SK-N-SH (cell line): ENCODE measurements at regions not wholly inside any gene's neighbourhood (a gene's known extent, or its start where the extent isn't known, plus 50 kb on each side); places are given as distances from the start of the nearest gene placed in this dataset.

Experiments used
- CTCF ChIA-PET: fragments of 300-600, 350-600 bp; formaldehyde crosslinking; extraction: SDS; loops from one replicate; lab custom pipeline; 2021; lab: Yijun Ruan, JAX
- POLR2A ChIA-PET: fragments of 350-600 bp; sonication (Branson Sonifier 250); formaldehyde crosslinking; extraction: SDS; loops from one replicate; lab custom pipeline; 2020; ENCODE audit warnings: antibody characterized with exemption, inconsistent platforms; lab: Yijun Ruan, JAX
- DNase-seq: peaks from one replicate; pipeline ENCODE4 v3.0.0; 2012
- H2AFZ ChIP-seq: fragments of 200-600 bp; sonication (generic); 2 replicates; pipeline ENCODE4 v1.8.1; 2016; ENCODE audit warnings: antibody characterized with exemption, mild to moderate bottlenecking, low read depth
- H3F3A ChIP-seq: fragments of 200-600 bp; sonication (generic); replicated peaks from 2 replicates; pipeline ENCODE3; 2016; ENCODE audit warnings: antibody characterized with exemption, mild to moderate bottlenecking; ENCODE audit not compliant: insufficient read depth
- H3K27ac ChIP-seq, 2 experiments: fragments of 200-500 bp in 1 of 2; fragments of 200-600 bp in 1 of 2; sonication (Bioruptor generic) in 1 of 2; sonication (generic), shearing (Covaris generic) in 1 of 2; 2 replicates each; pipeline versions ENCODE4 v1.5.1 to v1.6.1; 2014 to 2016; ENCODE audit warnings: low read depth in 2 of 2, inconsistent platforms in 1 of 2, low read length in 1 of 2, mild to moderate bottlenecking in 1 of 2, mixed read lengths in 1 of 2
- H3K27me3 ChIP-seq: fragments of 200-600 bp; sonication (generic), shearing (Covaris generic); 2 replicates; pipeline ENCODE4 v1.6.1; 2016; ENCODE audit warnings: mixed run types; ENCODE audit not compliant: insufficient read depth
- H3K36me3 ChIP-seq, 2 experiments: fragments of 200-500 bp in 1 of 2; fragments of 200-600 bp in 1 of 2; sonication (Bioruptor generic) in 1 of 2; sonication (generic) in 1 of 2; replicated peaks in 1 of 2; 2 replicates each; pipeline versions ENCODE3 to v1.5.1; 2014 to 2016; ENCODE audit warnings: low read length in 1 of 2, mild to moderate bottlenecking in 1 of 2; ENCODE audit not compliant: insufficient read depth in 2 of 2, control insufficient read depth in 1 of 2
- H3K4me1 ChIP-seq, 2 experiments: fragments of 200-500 bp in 1 of 2; fragments of 200-600 bp in 1 of 2; sonication (Bioruptor generic) in 1 of 2; sonication (generic), shearing (Covaris generic) in 1 of 2; 2 replicates each; pipeline versions ENCODE4 v1.5.1 to v1.6.1; 2014 to 2016; ENCODE audit warnings: low read depth in 1 of 2, low read length in 1 of 2, mixed run types in 1 of 2; ENCODE audit not compliant: insufficient read depth in 2 of 2, control insufficient read depth in 1 of 2
- H3K4me2 ChIP-seq: fragments of 200-600 bp; sonication (generic), shearing (Covaris generic); 2 replicates; pipeline ENCODE4 v1.6.1; 2017; ENCODE audit warnings: mixed run types
- H3K4me3 ChIP-seq, 2 experiments: fragments of 200-500 bp in 1 of 2; fragments of 200-600 bp in 1 of 2; sonication (Bioruptor generic) in 1 of 2; sonication (generic), shearing (Covaris generic) in 1 of 2; 2 replicates each; pipeline versions ENCODE4 v1.5.1 to v1.8.1; 2014 to 2016; ENCODE audit warnings: low read depth in 2 of 2, inconsistent platforms in 1 of 2, low read length in 1 of 2, mild to moderate bottlenecking in 1 of 2, mixed read lengths in 1 of 2, moderate library complexity in 1 of 2
- H3K79me2 ChIP-seq: fragments of 200-600 bp; sonication (generic); 2 replicates; pipeline ENCODE4 v1.8.1; 2017; ENCODE audit warnings: mild to moderate bottlenecking; ENCODE audit not compliant: insufficient read depth
- H3K9ac ChIP-seq: fragments of 200-600 bp; sonication (generic); 2 replicates; pipeline ENCODE4 v1.6.1; 2017; ENCODE audit warnings: mixed run types
- H3K9me2 ChIP-seq: fragments of 200-600 bp; sonication (generic); 2 replicates; pipeline ENCODE4 v1.6.1; 2017; ENCODE audit warnings: mixed run types
- H3K9me3 ChIP-seq: fragments of 200-600 bp; sonication (generic); 2 replicates; pipeline ENCODE4 v1.6.1; 2017; ENCODE audit warnings: mixed run types, mild to moderate bottlenecking, moderate library complexity
- H4K20me1 ChIP-seq: fragments of 200-600 bp; sonication (generic); 2 replicates; pipeline ENCODE4 v1.6.1; 2017; ENCODE audit warnings: mild to moderate bottlenecking, mixed run types; ENCODE audit not compliant: insufficient read depth
- CTCF ChIP-seq: fragments of 200-600 bp; sonication (generic); IDR thresholded peaks from 2 replicates; pipeline ENCODE4 v1.6.1; 2017; ENCODE audit warnings: antibody characterized with exemption, mild to moderate bottlenecking, moderate library complexity
- FOSL2 ChIP-seq: IDR thresholded peaks from 2 replicates; pipeline ENCODE4 v1.4.0; 2012; ENCODE audit warnings: low read depth, mild to moderate bottlenecking, moderate library complexity, borderline replicate concordance
- FOXM1 ChIP-seq: IDR thresholded peaks from 2 replicates; pipeline ENCODE4 v1.4.0; 2012; ENCODE audit warnings: low read depth, mild to moderate bottlenecking
- IRF3 ChIP-seq: fragments of 150-350 bp; IDR thresholded peaks from 2 replicates; pipeline ENCODE4 v1.6.1; 2016; ENCODE audit warnings: mild to moderate bottlenecking, low read depth, low read length
- JUND ChIP-seq: IDR thresholded peaks from 2 replicates; pipeline ENCODE4 v1.4.0; 2012
- MAX ChIP-seq: IDR thresholded peaks from 2 replicates; pipeline ENCODE4 v1.4.0; 2012; ENCODE audit warnings: low read depth
- MEF2A ChIP-seq: IDR thresholded peaks from 2 replicates; pipeline ENCODE4 v1.4.0; 2012; ENCODE audit warnings: low read depth, borderline replicate concordance
- MXI1 ChIP-seq: IDR thresholded peaks from 2 replicates; pipeline ENCODE4 v1.6.1; 2012; ENCODE audit warnings: mild to moderate bottlenecking, low read depth, low read length, improper control_type of control experiment
- NFIC ChIP-seq: IDR thresholded peaks from 2 replicates; pipeline ENCODE4 v1.4.0; 2012; ENCODE audit warnings: borderline replicate concordance
- NRF1 ChIP-seq: IDR thresholded peaks from 2 replicates; pipeline ENCODE4 v1.6.1; 2012; ENCODE audit warnings: low read depth, mild to moderate bottlenecking, low read length
- RCOR1 ChIP-seq: fragments of 150-350 bp; IDR thresholded peaks from 2 replicates; pipeline ENCODE4 v1.6.1; 2017; ENCODE audit warnings: antibody characterized with exemption, low read length
- REST ChIP-seq: IDR thresholded peaks from 2 replicates; pipeline ENCODE4 v1.6.1; 2012; ENCODE audit warnings: mild to moderate bottlenecking, low read depth, low read length, moderate library complexity
- RFX5 ChIP-seq: IDR thresholded peaks from 2 replicates; pipeline ENCODE4 v1.6.1; 2012; ENCODE audit warnings: mild to moderate bottlenecking, improper control_type of control experiment, low read length
- USF1 ChIP-seq: IDR thresholded peaks from 2 replicates; pipeline ENCODE4 v1.4.0; 2012; ENCODE audit warnings: low read depth, borderline replicate concordance
- USF2 ChIP-seq: fragments of 150-350 bp; IDR thresholded peaks from 2 replicates; pipeline ENCODE4 v1.6.1; 2017; ENCODE audit warnings: antibody characterized with exemption, low read length, low read depth, borderline replicate concordance
- YY1 ChIP-seq: IDR thresholded peaks from 2 replicates; pipeline ENCODE4 v1.4.0; 2012; ENCODE audit warnings: low read depth, mild to moderate bottlenecking
- WGBS: methylation state at CpG from one replicate; pipeline ENCODE4 v1.1.6; 2017; ENCODE audit warnings: low lambda C conversion rate; 5-methylcytosine and 5-hydroxymethylcytosine counted together

GRCh38 chr3:80970292-80970691 lies 791.2 kb downstream of the GBE1 start:
- ChIA-PET POLR2A (no interaction called here), CTCF (no interaction called here)
- 11% methylated on average over 1 of the region's 1 CpG for WGBS

More at GRCh38 chr3:80970292-80970691, 791.2 kb downstream of the GBE1 start:
- no peaks in the 10 kb centered on the region for H4K20me1 ChIP-seq
- H3F3A ChIP-seq: no peaks in the 10 kb centered on the region
- H3K36me3 ChIP-seq: no peaks in the 10 kb centered on the region
- H3K9ac ChIP-seq: no peak overlapping the region
- H3K27ac ChIP-seq: no peak overlapping the region
- H3K4me2 ChIP-seq: no peak overlapping the region
- H3K4me1 ChIP-seq: no peaks in the 10 kb centered on the region
- no peaks in the 10 kb centered on the region for H3K9me3 ChIP-seq
- no peak for DNase-seq
- no peak for TF ChIP-seq IRF3
- TF ChIP-seq FOXM1: no peak
- TF ChIP-seq USF2: no peak
- TF ChIP-seq CTCF: no peak
- TF ChIP-seq MEF2A: no peak
- no peak for TF ChIP-seq YY1
- TF ChIP-seq FOSL2: no peak
- TF ChIP-seq NRF1: no peak
- TF ChIP-seq RFX5: no peak
- TF ChIP-seq JUND: no peak
- TF ChIP-seq MAX: no peak
- no peak for TF ChIP-seq MXI1
- TF ChIP-seq USF1: no peak
- TF ChIP-seq REST: no peak
- no peak for TF ChIP-seq RCOR1
- TF ChIP-seq NFIC: no peak
- H2AFZ ChIP-seq: no peak overlapping the region
- no peak overlapping the region for H3K4me3 ChIP-seq
- no peaks in the 10 kb centered on the region for H3K27me3 ChIP-seq
- no peaks in the 10 kb centered on the region for H3K79me2 ChIP-seq
- no peaks in the 10 kb centered on the region for H3K9me2 ChIP-seq
